Endodermal cell (in vitro differentiated cells): ENCODE measurements at regions not wholly inside any gene's neighbourhood (a gene's known extent, or its start where the extent isn't known, plus 50 kb on each side); places are given as distances from the start of the nearest gene placed in this dataset.

Source experiments
- DNase-seq: peaks from one replicate; pipeline ENCODE4 v3.0.0-alpha.2; 2017
- H3K27ac ChIP-seq: 2 replicates; pipeline ENCODE4 v1.5.1; 2013; ENCODE audit warnings: mild to moderate bottlenecking, low read depth, low read length, moderate library complexity
- H3K27me3 ChIP-seq: 2 replicates; pipeline ENCODE4 v1.6.1; 2013; ENCODE audit warnings: mild to moderate bottlenecking, low read length, moderate library complexity; ENCODE audit not compliant: insufficient read depth, control insufficient read depth, poor library complexity, severe bottlenecking
- H3K36me3 ChIP-seq: 2 replicates; pipeline ENCODE4 v1.7.0; 2013; ENCODE audit warnings: mild to moderate bottlenecking, low read length, moderate library complexity; ENCODE audit not compliant: control insufficient read depth, insufficient read depth
- H3K4me1 ChIP-seq: one replicate; pipeline ENCODE4 v1.7.0; 2013; ENCODE audit warnings: low read length; ENCODE audit not compliant: control insufficient read depth, insufficient read depth
- H3K4me3 ChIP-seq: 2 replicates; pipeline ENCODE4 v1.5.1; 2013; ENCODE audit warnings: mild to moderate bottlenecking, low read length, moderate library complexity
- H3K9ac ChIP-seq: 2 replicates; pipeline ENCODE4 v1.6.1; 2013; ENCODE audit warnings: mild to moderate bottlenecking, low read length, moderate library complexity; ENCODE audit not compliant: poor library complexity, severe bottlenecking; ENCODE audit errors: extremely low read depth
- H3K9me3 ChIP-seq: 2 replicates; pipeline ENCODE4 v1.6.1; 2013; ENCODE audit warnings: mild to moderate bottlenecking, low read length, moderate library complexity; ENCODE audit not compliant: control insufficient read depth
- H3K27ac Mint-ChIP-seq: 2 replicates; pipeline ENCODE4 v1.8.0; 2020; ENCODE audit warnings: mixed read lengths
- H3K27me3 Mint-ChIP-seq: 2 replicates; pipeline ENCODE4 v1.8.0; 2021; ENCODE audit warnings: mild to moderate bottlenecking, mixed read lengths; ENCODE audit not compliant: insufficient read depth
- H3K36me3 Mint-ChIP-seq: 2 replicates; pipeline ENCODE4 v1.8.0; 2020; ENCODE audit warnings: low read depth, mixed read lengths
- H3K4me1 Mint-ChIP-seq: 2 replicates; pipeline ENCODE4 v1.8.0; 2020; ENCODE audit warnings: mixed read lengths
- H3K4me3 Mint-ChIP-seq: 2 replicates; pipeline ENCODE4 v1.8.0; 2020; ENCODE audit warnings: mild to moderate bottlenecking, moderate library complexity, mixed read lengths
- H3K9me3 Mint-ChIP-seq: 2 replicates; pipeline ENCODE4 v1.8.0; 2020; ENCODE audit warnings: mild to moderate bottlenecking, mixed read lengths
- CTCF ChIP-seq: fragments of 200-600 bp; sonication (generic); conservative IDR thresholded peaks from 2 replicates; pipeline ENCODE4 v1.5.0; 2021; ENCODE audit warnings: antibody characterized with exemption, mild to moderate bottlenecking
- WGBS, 2 experiments: methylation state at CpG; one replicate each; pipeline versions ENCODE4 v1.1.5 to v1.1.7; 2013; ENCODE audit warnings: missing lambda C conversion rate in 2 of 2, mixed read lengths in 1 of 2; ENCODE audit not compliant: insufficient coverage in 1 of 2, insufficient read length in 1 of 2; 5-methylcytosine and 5-hydroxymethylcytosine counted together

DNA sequence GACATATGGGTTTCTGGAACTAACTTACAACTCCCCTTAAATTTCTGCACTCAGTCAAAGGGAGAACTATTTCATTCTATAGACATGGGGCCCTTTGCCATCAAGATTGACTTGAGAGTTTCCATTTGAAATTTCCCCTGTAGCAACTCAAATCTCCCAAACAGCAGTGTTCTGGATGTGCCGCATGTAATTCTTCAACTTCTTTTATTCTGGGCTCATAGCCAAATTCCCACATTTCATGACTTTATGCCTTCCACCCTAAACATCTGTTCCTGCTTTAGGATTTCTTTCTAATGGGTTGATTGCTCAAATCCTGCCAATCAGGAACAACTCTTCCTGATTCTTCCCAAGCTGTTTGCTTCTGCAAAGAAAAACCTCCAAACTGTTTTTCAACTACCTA is 336.0 kb downstream of the TBC1D4 start:
- no peaks in the 10 kb centered on the region for H3K9me3 ChIP-seq
- no peak for TF ChIP-seq CTCF
- H3K27me3 ChIP-seq, result peaks cover 64% of the 10 kb centered on the region
- peaks cover 5% of the 10 kb centered on the region for H3K4me1 Mint-ChIP-seq
- WGBS, 2 experiments, result 96 to 100% methylated on average over 1 of the region's 1 CpG
- no peak for DNase-seq
- H3K4me3 Mint-ChIP-seq, result no peak overlapping the region
- peaks cover 14% of the 10 kb centered on the region for H3K27me3 Mint-ChIP-seq
- H3K27ac Mint-ChIP-seq, result no peak overlapping the region
- no peak overlapping the region for H3K4me3 ChIP-seq
- H3K27ac ChIP-seq, result no peak overlapping the region
- no peaks in the 10 kb centered on the region for H3K4me1 ChIP-seq
- no peaks in the 10 kb centered on the region for H3K36me3 Mint-ChIP-seq
- no peaks in the 10 kb centered on the region for H3K9me3 Mint-ChIP-seq
- H3K36me3 ChIP-seq, result no peaks in the 10 kb centered on the region
- no peak overlapping the region for H3K9ac ChIP-seq

GRCh38 chr13:75139291-75139690 is 342.7 kb downstream of the TBC1D4 start:
- H3K36me3 ChIP-seq, result no peaks in the 10 kb centered on the region

DNA sequence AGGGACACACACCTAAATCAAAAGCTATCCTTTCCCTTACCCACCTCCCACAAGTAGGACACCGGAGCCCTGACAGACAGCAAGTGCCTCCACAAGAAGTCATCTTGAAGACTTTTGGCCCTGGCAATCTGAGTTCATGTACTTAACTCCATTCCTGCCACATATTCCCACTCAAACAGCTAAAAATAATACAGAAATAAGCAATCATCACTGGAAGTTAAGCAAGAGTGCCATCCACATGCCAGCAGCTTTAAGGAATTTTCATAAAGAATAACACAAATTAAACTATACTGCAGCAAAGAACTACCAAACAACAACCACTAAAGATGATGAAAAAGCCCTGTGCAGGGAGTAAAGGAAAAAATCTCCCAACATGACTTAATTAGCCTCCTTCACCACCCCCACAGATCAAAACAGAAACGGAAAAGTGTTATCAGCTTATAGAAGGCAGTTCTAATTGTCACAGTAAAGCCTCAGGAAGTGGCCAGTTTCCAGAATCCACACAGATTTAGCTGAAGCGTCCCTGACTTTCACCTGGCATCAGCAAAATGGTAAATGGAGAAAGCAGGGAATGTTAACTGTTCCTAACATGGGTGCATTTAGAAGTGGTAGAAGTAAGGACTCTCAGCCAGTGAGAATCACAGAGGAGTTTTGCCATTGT is 343.9 kb downstream of the TBC1D4 start:
- Mint-ChIP-seq H3K9me3 (peaks cover 47% of the 10 kb centered on the region), H3K27ac (no peak overlapping the region), H3K27me3 (peaks cover 2% of the 10 kb centered on the region), H3K4me1 (peaks cover 2% of the 10 kb centered on the region), H3K4me3 (no peak overlapping the region), H3K36me3 (no peaks in the 10 kb centered on the region)
- Histone ChIP-seq H3K9me3 (peaks cover 48% of the 10 kb centered on the region), H3K36me3 (no peaks in the 10 kb centered on the region), H3K27ac (no peak overlapping the region), H3K9ac (no peak overlapping the region), H3K4me3 (no peak overlapping the region), H3K27me3 (no peaks in the 10 kb centered on the region), H3K4me1 (no peaks in the 10 kb centered on the region)
- WGBS, 2 experiments, result 80 to 98% methylated on average over 2 to 3 of the region's 3 CpGs
- TF ChIP-seq CTCF, result no peak
- DNase-seq, result no peak

More at GRCh38 chr13:75139291-75139690, 342.7 kb downstream of the TBC1D4 start:
- Histone ChIP-seq H3K4me3 (no peak overlapping the region), H3K9ac (no peak overlapping the region), H3K4me1 (no peaks in the 10 kb centered on the region), H3K27ac (no peak overlapping the region), H3K27me3 (peaks cover 8% of the 10 kb centered on the region), H3K9me3 (peaks cover 48% of the 10 kb centered on the region)
- Mint-ChIP-seq H3K36me3 (no peaks in the 10 kb centered on the region), H3K27me3 (peaks cover 2% of the 10 kb centered on the region), H3K4me3 (no peak overlapping the region), H3K9me3 (peaks cover 43% of the 10 kb centered on the region), H3K4me1 (no peaks in the 10 kb centered on the region), H3K27ac (no peak overlapping the region)
- TF ChIP-seq CTCF, result no peak
- no peak for DNase-seq
